ENCODE measurements at regions not wholly inside any gene's neighbourhood (a gene's known extent, or its start where the extent isn't known, plus 50 kb on each side); places are given as distances from the start of the nearest gene placed in this dataset.

- H3K4me3 ChIP-seq (ENCODE audit: low read depth, poor library complexity, severe bottlenecking), result no peak overlapping the region
- TF ChIP-seq POLR2A (IDR thresholded peaks at IDR 0.05), result no peak
- TF ChIP-seq, protein P1, sequence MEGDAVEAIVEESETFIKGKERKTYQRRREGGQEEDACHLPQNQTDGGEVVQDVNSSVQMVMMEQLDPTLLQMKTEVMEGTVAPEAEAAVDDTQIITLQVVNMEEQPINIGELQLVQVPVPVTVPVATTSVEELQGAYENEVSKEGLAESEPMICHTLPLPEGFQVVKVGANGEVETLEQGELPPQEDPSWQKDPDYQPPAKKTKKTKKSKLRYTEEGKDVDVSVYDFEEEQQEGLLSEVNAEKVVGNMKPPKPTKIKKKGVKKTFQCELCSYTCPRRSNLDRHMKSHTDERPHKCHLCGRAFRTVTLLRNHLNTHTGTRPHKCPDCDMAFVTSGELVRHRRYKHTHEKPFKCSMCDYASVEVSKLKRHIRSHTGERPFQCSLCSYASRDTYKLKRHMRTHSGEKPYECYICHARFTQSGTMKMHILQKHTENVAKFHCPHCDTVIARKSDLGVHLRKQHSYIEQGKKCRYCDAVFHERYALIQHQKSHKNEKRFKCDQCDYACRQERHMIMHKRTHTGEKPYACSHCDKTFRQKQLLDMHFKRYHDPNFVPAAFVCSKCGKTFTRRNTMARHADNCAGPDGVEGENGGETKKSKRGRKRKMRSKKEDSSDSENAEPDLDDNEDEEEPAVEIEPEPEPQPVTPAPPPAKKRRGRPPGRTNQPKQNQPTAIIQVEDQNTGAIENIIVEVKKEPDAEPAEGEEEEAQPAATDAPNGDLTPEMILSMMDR (IDR thresholded peaks at IDR 0.05), result no peak
- DNase-seq (ENCODE audit: low spot score in 2 of 2), result no peak
- 74 to 80% methylated on average over 2 of the region's 2 CpGs for WGBS, 2 donors
- intact Hi-C loops (cut with DNase I; ENCODE audit: low total_unique reads), result no loop called here
Measured at GRCh38 chr2:51220080-51220479, 188.1 kb upstream of the NRXN1 start.

GRCh38 chr2:51219468-51219867 is 187.5 kb upstream of the NRXN1 start:
- TF ChIP-seq, protein P1 (IDR thresholded peaks at IDR 0.05), result no peak
- TF ChIP-seq POLR2A (IDR thresholded peaks at IDR 0.05), result no peak

GRCh38 chr2:51218047-51218446 is 186.1 kb upstream of the NRXN1 start:
- H3K4me3 ChIP-seq (ENCODE audit: low read depth, poor library complexity, severe bottlenecking), result no peak overlapping the region
- intact Hi-C loops (cut with DNase I; ENCODE audit: low total_unique reads), result no loop called here
- 63 to 64% methylated on average over 1 of the region's 1 CpG for WGBS, 2 donors
- TF ChIP-seq, protein P1 (IDR thresholded peaks at IDR 0.05), result no peak
- TF ChIP-seq POLR2A (IDR thresholded peaks at IDR 0.05), result no peak
- no peak for DNase-seq (ENCODE audit: low spot score in 2 of 2)

More at GRCh38 chr2:51219468-51219867, 187.5 kb upstream of the NRXN1 start:
- no peak for DNase-seq (ENCODE audit: low spot score in 2 of 2)
- no peak overlapping the region for H3K4me3 ChIP-seq (ENCODE audit: low read depth, poor library complexity, severe bottlenecking)
- intact Hi-C loops (cut with DNase I; ENCODE audit: low total_unique reads), result no loop called here
- WGBS, 2 donors, result 42 to 43% methylated on average over 4 of the region's 4 CpGs

GRCh38 chr2:51213826-51214225 is 181.9 kb upstream of the NRXN1 start:
- no peak for TF ChIP-seq POLR2A (IDR thresholded peaks at IDR 0.05)
- TF ChIP-seq, protein P1 (IDR thresholded peaks at IDR 0.05), result no peak
- no peak overlapping the region for H3K4me3 ChIP-seq (ENCODE audit: low read depth, poor library complexity, severe bottlenecking)
- 90 to 96% methylated on average over 2 of the region's 2 CpGs for WGBS, 2 donors
- no peak for DNase-seq (ENCODE audit: low spot score in 2 of 2)
- intact Hi-C loops (cut with DNase I; ENCODE audit: low total_unique reads), result no loop called here

- 91 to 97% methylated on average over 1 of the region's 1 CpG for WGBS, 2 donors
- intact Hi-C loops (cut with DNase I; ENCODE audit: low total_unique reads), result no loop called here
- TF ChIP-seq, protein P1 (IDR thresholded peaks at IDR 0.05), result no peak
- TF ChIP-seq POLR2A (IDR thresholded peaks at IDR 0.05), result no peak
Measured at GRCh38 chr2:51212374-51212773, 180.4 kb upstream of the NRXN1 start.

DNA sequence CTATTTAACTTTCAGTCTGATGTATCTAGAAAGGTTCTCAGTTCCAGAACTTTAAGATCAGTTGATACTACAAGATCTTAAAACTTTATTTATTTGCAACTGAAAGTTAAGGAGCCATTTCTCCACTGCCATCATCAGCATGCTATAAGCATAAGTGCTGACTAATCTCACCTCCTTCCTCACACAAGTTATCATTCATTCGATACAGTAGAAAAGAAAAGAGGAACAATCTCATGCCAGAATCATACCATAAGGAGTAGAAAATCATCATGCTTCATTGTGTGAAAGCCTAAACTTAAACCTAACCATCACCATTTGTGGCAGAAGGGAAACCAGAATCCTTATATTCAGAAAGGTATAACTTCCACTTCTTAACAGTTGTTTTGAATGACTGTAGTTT is 176.6 kb upstream of the NRXN1 start:
- intact Hi-C loops (cut with DNase I; ENCODE audit: low total_unique reads), result no loop called here
- no peak overlapping the region for H3K4me3 ChIP-seq (ENCODE audit: low read depth, poor library complexity, severe bottlenecking)
- no peak for DNase-seq (ENCODE audit: low spot score in 2 of 2)
- TF ChIP-seq POLR2A (IDR thresholded peaks at IDR 0.05), result no peak
- 42 to 50% methylated on average over 1 of the region's 1 CpG for WGBS, 2 donors

More at GRCh38 chr2:51212374-51212773, 180.4 kb upstream of the NRXN1 start:
- no peak for DNase-seq (ENCODE audit: low spot score in 2 of 2)
- no peak overlapping the region for H3K4me3 ChIP-seq (ENCODE audit: low read depth, poor library complexity, severe bottlenecking)

Data from lower leg skin (tissue), 4 donors.